HG02973 (cell line): ENCODE measurements at regions not wholly inside any gene's neighbourhood (a gene's known extent, or its start where the extent isn't known, plus 50 kb on each side); places are given as distances from the start of the nearest gene placed in this dataset.

Experiments
- ATAC-seq: cut with Tn5 transposase; IDR thresholded peaks from one replicate; pipeline ENCODE4 v1.9.1; 2021; ENCODE audit warnings: moderate library complexity; ENCODE audit not compliant: unreplicated experiment

DNA sequence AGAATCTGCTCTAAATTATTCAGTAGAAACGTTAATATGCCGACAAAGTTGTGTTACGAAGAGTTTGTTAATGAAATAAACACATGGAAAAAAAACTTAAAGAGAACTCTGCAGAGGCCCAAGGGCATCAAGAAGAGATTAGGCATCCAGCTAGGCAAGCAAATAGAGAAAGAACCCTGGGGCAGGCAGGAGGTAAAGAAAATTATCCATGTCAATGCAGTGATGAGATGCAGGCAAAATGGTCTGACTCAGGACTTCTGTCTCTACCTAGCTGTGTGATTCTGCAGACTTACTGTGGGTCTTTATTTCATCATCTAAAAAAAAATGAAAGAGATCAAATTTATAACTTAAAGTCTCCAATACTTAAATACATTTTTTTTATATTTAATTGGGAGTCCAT lies 448.0 kb downstream of the HAO1 start:
- no peak for ATAC-seq

DNA sequence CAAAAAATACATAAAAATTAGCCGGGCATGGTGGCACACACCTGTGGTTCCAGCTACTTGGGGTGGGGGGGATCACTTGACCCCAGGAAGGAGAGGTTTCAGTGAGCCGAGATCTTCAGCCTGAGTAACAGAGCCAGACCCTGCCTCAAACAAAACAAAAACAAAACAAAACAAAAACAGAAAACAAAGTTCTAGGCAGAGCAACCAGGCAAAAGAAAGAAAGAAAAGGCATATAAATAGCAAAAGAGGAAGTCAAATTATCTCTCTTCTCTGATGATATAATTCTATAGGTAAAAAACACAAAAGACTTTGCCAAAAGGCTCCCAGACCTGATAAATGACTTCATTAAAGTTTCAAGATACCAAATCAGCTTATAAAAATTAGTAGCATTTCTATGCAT lies 446.9 kb downstream of the HAO1 start:
- ATAC-seq: no peak

DNA sequence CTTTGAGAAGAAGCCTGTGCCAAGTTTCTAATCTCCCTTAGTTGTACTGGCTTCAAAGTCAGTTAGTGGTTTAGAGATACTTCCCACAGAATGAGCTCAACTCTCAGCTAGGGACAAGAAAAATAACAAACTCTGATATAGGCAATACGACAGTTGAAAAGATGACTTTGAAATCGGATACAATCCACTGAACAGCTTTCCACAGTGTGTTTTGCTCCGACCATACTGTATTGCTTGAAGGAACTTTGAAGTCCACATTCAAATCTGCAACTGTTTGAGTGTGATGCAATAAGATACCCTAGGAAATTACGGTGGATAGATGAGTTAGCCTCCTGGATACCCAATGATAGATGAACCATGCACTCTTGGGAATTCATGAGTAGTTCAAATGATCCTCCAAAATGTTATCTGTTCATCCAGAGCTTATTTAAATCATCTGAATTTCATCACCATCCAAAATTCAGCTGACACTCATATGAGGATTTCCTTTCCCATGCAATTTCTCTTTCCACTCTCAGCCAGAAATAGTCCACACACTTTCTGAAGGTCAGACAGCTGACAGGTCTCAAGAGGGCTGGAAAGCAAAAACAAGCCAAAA lies 443.8 kb downstream of the HAO1 start:
- no peak for ATAC-seq

DNA sequence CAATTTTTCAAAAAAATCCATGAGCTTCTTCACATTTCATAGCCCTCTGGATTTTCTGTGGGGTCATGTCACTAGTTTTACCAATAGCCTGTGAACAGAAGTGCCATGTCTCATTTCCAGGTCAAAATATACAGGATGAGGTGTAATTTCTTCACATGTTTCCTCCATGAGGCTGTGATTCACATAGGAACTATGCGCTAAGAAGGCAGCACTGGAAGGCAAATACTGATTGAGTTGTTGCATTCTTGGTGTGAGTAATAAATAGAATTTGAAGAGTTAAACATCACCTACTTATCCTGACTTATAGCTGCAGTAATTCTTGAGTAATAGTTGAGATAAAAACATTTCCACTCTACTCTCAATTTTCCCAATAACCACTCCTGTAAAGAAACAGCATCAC lies 442.3 kb downstream of the HAO1 start:
- no peak for ATAC-seq

DNA sequence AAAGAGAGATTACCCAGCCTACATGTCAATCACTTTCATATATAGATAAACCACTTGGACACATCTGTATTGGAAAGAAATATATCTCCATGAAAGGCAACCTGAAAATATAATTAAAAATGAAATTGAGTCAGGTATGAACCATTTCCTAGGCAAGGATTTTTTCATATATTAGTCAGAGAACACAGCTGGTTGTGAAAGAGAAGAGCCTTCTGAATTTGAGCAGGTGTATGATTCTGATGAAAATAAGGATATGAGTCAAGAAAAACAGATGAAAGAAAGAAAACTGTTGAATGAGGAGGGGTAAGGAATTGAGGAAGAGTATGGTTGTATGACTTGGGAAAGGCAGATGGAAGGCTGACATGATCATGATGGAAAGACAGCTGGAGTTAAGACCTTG lies 441.1 kb downstream of the HAO1 start:
- no peak for ATAC-seq

DNA sequence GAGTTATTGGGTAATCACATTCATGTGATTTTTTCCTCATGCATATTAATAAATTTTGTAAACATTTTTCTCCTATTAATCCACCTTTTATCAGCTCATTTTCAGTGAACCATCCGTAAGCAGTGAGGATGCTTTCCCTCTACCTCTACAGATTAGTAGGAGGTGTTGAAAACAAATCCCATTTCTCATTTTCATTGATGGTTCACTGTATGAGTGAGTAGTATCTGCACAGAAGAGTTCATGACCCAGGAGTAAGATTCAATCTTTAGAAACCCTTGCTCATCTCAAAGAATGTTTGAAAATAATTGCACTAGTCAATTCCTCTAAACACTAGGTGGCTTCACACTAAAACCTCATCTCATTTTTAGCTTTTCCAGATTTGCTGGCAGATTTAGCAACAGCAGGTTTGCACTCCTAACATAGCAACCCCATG lies 440.0 kb downstream of the HAO1 start:
- ATAC-seq: no peak

DNA sequence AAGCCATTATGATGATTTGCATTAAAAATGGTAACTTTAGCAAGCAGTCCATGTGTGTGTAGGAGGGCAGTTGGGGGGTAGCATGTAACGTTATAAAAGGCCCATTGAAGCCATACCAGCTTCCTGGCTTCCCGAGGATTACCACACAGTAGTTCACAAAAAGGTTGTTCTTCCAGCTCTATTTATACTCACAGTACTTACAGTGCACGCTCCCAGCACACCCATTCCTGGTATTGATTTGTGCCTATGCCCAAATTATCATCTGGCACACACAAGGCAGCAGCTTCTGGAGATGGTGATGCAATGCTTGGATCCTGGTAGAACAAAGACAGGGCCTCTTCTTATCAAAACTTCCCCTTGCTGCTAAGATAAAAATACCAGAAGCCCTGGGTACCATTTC lies 436.8 kb downstream of the HAO1 start:
- ATAC-seq: no peak

DNA sequence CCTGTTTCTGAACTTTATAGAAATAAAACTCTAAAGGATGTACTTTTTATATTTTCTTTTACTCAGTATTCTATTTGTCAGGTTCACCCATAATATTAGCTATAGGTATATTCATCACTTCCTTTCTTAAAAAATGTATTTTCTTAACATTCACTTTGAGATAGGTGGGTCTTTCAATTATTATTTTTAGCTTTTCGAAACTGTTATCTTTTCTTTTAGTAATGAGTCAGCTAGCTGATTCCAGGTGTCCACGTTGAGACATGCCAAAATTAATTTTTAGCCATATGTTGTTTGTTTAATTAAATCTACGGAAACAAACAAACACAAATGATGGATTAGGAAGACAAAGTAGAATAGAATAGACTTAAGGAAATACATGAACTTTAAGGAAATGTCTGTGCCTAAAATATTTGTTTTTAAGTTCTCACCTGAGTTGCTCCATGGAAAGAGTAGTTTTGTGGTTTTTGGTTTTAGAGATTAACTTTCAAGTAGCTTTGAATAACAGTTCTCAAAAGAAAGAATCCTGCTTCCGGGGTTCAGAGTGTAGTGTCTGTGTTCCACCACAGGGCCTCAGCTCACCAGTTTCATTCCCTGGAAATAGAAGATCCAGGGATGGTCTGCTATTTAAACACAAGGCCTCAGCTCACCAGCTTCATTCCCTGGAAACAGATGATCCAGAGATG lies 435.0 kb downstream of the HAO1 start:
- no peak for ATAC-seq

DNA sequence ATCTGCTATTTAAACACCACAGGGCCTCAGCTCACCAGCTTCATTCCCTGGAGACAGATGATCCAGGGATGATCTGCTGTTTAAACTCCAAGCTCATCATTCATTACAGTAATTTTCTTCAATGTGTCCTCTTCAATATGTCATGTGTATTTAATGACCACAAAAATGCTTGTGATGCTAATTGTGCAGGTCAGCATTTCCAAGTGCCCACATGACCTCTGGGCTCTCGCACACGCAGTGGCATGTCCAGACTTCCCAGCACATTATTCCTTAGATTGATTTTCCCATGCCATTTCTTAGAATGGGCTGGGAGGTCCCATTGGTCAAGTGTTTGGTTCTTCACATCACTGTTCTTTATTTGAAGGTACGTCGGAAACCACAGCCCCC lies 434.4 kb downstream of the HAO1 start:
- no peak for ATAC-seq

DNA sequence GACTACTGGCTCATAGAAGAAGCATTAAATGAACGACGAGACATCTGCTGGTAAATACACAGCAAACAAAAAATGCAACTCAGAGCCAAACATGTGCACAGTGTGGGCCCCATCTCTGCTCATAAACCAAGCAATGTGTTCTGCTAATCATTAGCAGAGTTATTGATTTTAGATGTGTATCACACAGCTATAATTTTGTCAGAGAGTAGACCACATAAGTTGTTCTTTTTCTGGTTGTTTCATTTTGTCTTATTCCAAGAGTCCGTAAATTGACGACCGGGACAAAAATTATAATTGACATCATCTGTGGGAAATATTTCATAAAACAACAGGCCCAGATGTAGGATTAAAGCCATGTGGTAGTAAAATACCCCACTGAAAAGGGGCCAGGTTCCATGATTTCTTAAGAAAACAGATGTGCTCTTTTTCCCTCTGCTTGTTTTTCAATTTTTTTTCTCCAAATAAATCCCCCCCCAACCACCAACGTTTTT lies 423.6 kb downstream of the HAO1 start:
- ATAC-seq: no peak

DNA sequence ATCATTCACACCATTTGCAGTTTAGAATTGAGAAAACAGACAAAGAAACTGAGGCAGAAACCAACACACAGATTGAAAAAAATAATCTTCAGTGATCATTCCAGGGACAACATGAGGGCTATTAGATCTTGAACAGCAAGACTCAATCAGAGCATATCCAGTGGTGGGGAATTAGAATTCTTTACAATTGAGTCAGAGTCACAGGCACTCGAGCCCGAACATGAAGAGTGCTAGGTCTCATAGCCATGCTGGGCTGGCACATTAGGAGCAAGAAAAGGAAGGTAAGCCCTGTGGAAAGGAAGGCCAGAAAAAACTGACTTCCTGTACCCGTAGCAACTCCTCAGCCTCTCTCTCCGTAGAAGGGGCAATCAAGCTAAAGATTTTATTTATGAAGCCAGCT lies 419.9 kb downstream of the HAO1 start:
- no peak for ATAC-seq

DNA sequence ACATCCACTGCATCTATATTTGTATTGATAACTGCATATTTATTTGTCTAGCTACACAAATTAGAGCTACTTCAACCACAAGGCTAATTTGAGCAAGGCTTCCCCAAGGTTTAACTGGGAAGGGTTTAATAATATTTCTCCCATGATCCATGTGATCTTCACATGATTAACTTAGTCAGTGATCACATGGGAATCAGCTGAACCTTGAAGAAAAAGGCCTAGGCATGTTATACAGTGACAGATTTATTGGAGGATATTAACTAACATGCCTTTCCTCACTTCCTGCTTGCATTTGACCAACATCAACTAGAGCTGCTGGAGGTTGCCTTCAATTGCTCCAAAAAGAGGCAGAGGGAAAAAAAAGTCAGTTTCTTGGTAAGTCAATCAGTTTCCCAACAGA lies 417.0 kb downstream of the HAO1 start:
- no peak for ATAC-seq

DNA sequence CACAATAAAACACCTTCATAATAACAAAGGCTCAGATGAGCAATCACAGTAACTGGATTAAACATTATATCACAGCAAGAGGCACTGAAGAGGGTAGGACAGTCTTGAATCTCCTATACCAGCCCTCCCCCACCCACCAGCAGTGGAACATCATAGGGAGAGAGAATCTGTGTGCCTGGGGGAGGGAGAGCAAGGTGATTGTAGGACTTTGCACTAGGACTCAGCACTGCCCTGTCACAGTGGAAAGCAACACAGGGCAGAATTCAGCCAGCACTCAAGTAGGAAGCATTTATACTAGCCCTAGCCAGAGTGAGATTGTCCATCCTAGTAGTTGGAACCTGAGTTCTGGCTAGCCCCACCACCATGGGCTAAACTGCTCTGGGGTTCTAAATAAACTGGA lies 400.2 kb downstream of the HAO1 start:
- ATAC-seq: no peak

DNA sequence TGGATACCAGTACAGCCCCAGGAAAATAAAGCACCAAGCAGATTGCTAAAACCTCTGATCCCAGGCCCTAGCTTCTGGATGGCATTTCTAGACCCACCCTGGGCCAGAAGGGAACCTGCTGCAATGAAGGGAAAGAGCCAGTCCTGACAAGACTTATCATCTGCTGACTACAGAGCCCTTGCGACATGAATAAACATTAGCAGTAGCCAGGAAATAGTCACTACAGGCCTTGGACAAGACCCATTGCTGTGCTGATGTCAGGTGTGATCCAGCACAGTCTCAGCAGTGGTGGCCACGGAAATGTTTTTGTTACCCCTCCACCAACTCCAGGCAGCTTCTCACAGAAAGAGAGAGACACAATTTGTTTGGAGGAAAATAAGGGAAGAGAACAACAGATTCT lies 399.3 kb downstream of the HAO1 start:
- no peak for ATAC-seq

DNA sequence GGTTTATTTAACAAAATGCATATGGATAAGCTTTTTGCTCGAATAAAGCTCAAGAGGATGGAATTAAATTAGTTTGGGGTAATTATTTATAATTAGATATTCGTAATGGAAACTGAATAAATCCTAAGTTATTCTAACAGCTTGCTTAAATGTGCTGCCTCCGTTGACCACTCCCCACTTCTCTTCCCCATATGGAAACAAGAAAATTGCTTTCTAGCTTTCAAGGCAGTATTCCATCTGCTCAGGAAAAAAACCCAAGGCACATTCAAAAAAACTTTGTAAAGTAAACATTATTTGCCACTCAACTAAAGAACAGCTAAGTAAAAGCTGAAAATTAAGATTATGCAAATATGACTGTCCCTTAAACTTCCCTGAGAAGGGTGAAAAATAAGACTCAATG lies 369.2 kb downstream of the HAO1 start:
- ATAC-seq: no peak

DNA sequence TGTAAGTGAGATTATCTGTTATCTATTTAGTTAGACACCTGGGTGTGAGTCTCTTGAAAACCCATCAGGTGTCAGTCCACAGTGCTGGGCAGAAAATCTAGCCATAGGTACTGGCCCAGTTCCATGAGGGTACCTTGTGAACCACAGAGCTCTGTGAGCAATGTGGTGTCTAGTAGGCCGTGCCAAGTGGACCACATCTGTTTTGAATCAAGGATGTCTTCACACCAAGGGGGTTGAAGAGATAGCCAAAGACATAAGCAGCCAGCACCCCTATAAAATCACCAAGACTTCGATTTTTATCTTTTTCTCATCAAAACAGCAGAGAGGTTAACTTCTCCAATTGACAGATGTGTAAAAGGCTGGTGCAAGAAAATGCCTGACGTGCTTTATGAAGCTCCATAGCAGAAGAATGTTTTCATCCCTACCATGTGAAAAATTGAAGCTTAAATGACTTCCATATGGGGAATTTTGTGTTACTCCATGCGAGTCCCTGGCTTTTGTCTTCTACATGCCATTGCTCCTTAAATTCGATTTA lies 368.7 kb downstream of the HAO1 start:
- ATAC-seq: no peak

DNA sequence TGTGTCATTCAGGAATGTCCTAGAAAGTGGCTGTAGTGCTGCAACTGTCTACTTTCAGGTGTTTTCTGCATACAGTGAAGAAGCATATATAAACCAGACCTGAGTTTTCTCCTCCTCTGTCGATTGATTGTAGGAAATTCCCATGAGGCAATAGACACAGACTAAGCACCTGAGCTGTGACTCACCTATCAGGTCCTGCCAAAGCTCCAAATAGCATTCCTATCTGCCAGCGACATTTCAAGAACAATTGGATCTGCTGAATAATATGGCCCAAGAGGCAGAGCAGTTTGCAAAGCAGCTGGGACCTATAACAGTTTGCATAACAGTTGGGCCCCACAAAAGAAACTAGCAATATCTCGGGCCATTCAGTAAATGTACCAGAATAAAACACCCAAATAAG lies 360.4 kb downstream of the HAO1 start:
- ATAC-seq: no peak

DNA sequence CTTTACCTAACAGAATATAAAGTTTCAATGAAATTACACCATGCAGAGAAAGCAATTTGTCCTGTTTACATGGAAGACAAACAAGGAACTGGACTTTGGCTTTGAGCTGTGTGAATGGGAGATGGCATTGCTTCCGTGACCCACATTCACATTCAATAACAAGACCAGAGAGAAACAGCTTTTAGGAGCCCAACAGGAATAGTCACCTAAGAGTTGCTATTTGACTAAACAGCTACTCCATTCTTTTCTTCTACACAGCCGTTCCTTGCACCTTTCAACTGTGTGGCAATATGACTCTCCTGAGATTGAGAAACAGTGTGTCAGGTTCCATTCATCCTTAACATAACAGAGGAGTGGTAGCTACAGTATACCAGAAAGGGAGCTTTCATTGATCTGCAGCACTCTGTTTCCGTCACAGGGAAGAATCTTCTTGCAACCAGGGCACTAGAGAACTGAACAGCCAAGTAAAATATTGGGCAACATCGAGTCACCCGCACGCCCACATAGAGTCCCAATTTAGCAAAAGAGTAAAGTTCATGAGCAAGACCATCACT lies 355.1 kb downstream of the HAO1 start:
- no peak for ATAC-seq

DNA sequence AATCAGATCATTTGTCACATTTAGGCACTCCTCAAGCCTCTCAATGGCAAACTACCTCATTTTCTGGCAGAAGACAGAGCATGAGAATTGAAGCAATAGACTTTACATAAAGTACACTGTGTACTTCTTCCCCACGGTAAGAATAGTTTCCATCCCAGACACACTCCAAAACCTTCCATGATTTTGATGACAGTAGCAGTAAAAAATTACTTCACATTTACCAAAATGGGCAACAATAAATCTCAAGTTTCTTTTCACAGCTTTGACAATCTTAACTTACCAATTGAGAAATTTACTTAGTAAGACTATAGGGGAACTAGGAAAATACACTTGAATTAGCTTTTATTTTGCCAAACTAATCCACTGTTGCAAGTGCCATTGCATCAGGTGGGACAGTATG lies 353.8 kb downstream of the HAO1 start:
- no peak for ATAC-seq

DNA sequence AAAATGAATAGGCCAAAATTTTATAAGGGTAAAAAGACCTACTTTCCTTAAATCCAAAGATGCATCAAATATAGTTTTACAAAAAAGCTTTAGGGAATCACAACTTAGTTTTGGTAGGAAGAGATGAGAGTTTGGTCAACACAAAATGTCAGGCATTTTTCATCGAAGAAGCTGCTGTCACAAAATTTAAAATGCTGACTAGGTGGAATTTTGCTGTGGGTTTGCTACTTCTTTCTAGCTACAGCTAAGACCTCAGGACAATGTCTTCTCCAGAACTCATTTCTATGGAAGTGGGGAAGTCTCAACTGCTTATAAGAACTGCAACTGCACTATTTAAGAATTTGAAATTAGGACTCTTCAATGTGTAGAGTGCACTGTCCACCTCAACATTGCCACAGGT lies 351.1 kb downstream of the HAO1 start:
- ATAC-seq: no peak

DNA sequence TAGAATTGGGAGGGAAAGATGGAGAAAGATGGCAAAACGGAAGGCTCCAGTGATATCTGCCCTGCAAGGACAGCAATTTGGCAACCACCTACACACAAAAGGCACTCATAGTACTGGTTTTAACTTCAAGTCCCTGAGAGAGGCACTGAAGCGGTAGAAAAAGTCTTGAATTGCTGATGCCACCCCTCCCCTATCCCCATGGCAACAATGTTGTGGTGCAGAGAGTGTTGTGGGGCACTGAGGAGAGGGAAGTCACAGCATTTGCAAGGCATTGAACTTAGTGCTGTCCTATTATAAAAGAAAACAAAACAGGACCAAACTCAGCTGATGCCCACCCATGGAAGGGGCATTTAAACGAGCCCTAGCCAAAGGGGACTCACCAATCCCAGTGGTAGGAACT lies 343.7 kb downstream of the HAO1 start:
- no peak for ATAC-seq

DNA sequence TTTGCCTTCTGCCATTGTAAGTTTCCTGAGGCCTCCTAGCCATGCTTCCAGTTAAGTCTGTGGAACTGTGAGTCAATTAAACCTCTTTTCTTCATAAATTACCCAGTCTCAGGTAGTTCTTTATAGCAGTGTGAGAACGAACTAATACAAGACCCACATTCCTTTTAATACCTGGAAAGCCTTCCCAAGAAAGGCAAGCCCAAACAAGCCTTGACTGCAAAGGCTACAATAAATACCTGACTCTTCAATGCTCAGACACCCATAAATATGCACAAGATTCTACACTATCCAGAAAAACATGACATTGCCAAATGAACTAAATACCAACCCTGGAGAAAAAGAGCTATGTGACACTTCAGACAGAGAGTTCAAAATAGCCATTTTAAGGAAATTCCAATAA lies 338.8 kb downstream of the HAO1 start:
- ATAC-seq: no peak
